GM19035 (cell line): ENCODE measurements at regions not wholly inside any gene's neighbourhood (a gene's known extent, or its start where the extent isn't known, plus 50 kb on each side); places are given as distances from the start of the nearest gene placed in this dataset.
"Not testable (repeated sequence)": the region's sequence is repeated elsewhere in the genome, so short reads cannot be mapped to it uniquely, and the experiment has no call there.

Source experiments
- ATAC-seq: cut with Tn5 transposase; IDR thresholded peaks from one replicate; pipeline ENCODE4 v1.9.1; 2021; ENCODE audit not compliant: unreplicated experiment

GRCh38 chr2:217597681-217598080, 405.1 kb downstream of the TNS1 start:
- ATAC-seq, result no peak

- no peak for ATAC-seq
These were observed 405.6 kb downstream of the TNS1 start for GRCh38 chr2:217597145-217597544.

DNA sequence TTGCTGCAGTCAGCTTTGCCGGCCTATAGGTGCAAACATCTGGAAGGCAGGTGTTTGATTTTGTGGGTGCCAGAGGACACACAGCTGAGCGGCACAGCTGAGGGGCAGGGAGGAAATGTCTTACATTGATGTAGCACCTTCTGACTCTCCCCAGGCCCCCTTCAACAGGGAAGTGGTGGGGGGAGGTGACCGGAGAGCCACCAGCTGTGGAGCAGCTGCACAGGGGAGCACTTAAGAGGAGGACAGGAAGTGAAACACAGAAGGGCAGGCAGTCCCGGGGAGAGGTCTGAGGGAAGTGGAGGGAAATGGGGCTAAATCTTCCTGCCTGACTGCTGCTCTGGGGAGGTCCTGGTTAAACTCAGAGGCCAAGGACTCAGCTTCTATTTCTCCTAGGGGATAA, 409.1 kb downstream of the TNS1 start:
- ATAC-seq, result no peak

DNA sequence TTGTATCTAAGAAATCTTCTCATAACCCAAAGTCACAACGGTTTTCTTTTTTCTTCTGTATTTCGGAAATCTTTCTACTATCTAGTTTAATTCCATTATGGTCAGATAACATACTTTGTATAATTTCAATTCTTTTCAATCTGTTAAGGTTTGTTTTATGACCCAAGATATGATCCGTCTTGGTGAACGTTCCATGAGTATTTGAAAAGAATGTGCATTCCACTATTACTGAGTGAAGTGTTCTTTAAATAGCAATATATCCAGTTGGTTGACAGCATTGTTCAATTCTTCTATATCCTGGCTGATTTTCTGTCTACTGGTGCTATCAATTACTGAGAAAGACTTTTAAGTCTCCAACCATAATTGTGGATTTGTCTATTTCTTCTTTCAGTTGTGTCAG, 414.5 kb downstream of the TNS1 start:
- ATAC-seq, result no peak

- ATAC-seq, result no peak
These were observed 417.4 kb downstream of the TNS1 start for GRCh38 chr2:217585362-217585761.

DNA sequence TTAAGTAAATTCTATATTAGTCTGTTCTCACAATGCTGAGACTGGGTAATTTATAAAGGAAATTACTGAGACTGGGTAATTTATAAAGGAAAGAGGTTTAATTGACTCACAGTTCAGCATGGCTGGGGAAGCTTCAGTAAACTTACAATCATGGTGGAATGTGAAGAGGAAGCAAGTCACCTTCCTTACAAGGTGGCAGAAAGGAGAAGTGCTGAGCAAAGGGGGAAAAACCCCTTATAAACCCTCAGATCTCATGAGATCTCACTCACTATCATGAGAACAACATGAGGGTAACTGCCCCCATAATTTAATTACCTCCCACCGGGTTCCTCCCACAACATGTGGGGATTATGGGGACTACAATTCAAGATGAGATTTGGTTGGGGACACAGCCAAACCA, 422.4 kb downstream of the TNS1 start:
- ATAC-seq, result not testable (repeated sequence)

DNA sequence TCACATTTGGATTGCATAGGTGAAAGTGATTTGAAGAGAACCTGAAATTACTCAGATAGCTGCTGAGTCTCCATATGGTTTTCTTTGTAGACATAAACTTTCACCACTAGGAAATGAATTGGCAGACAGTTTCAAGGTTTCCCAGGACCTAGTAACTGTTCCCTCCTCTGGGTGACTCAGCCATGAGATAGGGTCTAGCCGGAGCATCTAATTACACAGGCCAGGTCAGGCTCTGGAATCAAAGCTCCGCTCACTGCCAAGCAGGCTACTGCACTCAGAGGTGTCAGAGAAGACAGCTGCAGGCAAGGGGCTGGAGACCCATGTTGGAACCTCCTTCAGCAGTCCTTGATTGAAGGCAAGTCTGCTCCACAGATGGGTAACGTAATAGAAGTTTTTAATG, 429.2 kb downstream of the TNS1 start:
- ATAC-seq, result no peak

GRCh38 chr2:217570394-217570793, 432.4 kb downstream of the TNS1 start:
- no peak for ATAC-seq

DNA sequence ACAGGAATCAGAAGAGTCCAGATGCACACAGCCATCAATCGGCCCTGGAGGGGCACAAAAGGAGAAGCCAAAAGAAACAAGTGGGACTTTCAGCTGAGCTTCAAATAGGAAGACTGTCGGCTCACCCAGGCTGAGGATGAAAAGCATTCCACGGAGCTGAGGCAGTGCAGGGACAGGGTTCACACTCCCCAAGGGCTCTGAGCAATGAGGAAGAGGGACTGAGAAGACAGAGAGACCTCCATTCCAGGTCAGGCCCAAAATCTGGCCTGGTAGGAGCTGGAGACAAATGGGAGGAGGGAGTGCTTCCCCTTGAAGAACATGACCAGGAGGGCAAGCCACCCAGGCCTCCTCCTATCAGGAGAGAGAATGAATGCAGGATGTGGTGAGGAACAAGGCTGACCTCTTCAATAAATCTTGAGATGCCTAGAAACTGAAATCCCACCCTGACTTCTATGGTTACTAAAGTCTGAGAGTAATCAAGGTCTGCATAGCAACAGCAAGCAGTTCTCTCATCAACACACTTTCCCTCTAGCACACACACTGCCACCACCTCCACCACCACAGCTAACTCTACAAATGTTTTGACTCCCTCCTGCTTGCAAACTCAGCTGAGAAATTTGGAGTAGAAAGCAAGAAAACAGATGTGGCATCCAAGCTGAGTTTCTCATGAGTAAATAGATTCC, 434.4 kb downstream of the TNS1 start:
- no peak for ATAC-seq

DNA sequence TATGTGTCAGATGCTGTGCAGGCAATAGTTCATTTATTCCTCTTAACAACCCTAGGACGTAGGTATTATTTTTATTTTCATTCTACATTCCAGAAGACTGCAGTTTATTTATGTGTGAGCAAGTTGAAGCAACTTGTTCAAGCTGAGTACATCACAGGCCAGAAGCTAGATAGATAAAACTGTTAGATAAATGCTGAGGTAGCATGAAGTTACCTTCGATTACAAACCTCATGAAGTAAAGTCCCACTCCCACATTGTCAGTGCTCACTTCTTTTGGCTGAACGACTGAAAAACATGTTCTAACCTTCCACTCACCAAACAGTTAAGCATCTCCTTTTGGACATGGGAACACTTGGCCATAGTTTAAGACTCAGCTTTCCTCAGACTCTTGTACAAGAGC, 439.2 kb downstream of the TNS1 start:
- ATAC-seq, result no peak

DNA sequence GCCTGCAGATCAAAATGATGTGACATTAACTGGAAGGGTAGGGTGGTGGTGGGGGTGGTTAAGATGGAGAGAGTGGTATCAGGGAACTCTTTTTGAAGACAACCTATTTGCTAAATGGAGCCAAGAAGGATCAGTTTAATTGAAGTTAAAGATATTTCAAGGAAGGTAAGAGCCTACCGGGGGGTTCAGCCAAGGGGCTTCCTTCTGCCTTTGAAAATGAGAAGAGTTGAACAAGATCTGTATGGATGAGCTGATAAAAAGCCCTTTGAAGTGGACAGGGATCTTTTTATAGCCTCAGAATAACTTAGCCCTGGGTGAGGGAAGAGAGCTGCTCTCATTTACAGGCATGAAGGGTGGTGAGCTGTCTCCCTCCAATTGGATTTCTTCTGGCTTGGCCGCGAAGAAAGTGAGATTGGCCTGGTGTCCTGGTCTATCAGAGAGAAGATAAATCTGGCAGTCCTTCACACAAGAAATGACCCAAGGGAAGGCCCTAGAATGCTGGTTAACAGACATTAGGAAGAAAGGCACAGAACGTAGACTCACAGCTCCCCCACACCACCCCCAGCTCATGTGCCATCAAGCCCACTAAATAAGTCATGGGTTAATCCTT, 439.8 kb downstream of the TNS1 start:
- ATAC-seq, result no peak

- no peak for ATAC-seq
These were observed 443.7 kb downstream of the TNS1 start for GRCh38 chr2:217559084-217559483.

DNA sequence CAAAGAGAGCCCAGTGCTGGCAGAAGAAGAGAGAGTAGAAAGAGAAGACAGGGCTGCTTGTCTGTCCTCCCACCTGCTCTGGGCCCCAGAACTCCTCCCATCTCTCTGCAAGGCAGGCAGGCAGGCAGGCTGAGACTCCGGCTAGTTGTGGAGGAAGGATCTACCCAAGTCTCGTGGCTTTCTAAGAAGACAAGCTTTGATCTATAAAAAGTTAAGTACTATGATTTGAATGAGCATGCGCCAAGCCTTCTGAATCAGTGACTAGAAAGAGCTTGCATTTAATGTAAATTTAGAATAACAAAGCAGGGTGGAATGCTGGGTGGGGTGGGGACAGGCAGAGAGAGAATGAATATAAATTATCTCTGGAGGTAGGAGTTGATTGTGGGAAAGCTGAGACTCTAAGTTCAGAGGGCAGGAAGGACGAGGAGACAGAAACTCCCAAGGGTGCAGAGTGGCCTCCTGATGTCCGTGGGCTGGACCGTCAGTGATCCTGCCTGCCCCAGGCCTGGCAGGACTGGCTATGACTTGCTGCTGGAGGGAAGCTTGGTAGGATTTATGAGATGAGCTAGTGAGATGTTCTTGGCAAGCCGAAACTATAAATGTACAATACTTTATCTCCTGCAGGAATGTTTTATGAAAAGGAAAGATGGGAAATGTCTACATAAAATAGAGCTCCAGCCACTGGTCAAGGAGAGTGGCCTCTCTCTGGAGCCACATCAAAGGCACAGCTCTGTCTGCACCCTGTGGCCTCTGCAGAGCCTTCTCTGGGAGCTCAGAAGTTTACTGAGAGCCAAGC, 447.5 kb downstream of the TNS1 start:
- no peak for ATAC-seq

- no peak for ATAC-seq
These were observed 449.1 kb downstream of the TNS1 start for GRCh38 chr2:217553679-217554078.

- ATAC-seq, result no peak
These were observed 449.6 kb downstream of the TNS1 start for GRCh38 chr2:217553202-217553601.

- ATAC-seq, result no peak
These were observed 450.7 kb downstream of the TNS1 start for GRCh38 chr2:217552081-217552480.

DNA sequence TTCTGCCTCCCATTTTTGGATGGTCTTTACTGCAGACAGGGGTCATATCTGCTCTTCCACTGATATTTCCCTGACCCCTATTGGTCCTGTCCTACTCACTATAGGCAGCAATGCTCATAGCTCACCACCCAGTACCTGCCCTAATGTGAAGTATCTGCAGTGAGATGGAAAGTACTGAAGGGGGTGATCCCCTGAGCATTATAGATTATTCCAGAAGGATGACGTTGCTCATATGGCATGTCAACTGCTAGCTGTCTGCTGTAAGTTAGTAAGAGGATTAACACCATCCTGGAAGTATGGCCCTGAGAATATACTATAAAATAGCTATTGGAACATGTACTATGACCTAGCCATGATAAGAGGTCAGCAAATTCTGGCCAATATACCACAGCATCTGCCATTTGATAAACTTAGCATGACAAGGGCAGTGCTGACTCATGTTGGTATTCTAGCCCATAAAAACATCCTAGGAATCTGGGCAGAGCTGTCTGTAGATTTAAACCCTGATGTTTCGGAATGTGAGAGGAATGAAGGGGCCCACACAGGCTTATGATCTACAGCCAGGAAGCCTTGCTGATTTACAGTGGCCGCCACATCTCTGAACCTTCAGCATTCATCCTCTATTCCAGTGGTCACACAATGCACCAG, 451.4 kb downstream of the TNS1 start:
- no peak for ATAC-seq

DNA sequence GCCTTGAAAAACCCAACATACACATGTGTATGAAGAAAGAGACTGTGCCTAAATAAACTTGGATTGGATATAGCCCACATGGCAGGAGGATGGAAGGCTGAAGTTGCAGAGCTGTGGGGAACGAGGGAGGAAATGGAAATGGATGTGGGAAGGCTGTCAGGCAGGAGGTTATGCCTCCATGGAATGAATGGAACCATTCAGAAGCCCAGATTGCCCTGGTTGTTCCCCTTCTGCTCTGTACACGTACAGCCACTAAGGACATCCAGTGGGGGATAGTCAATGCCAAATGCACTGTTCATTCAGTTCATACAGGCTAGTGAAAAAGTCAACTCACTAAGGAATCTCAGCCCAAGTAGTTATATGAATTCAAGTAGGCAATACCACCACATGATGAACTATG, 463.7 kb downstream of the TNS1 start:
- no peak for ATAC-seq

- ATAC-seq, result no peak
These were observed 464.1 kb downstream of the TNS1 start for GRCh38 chr2:217538719-217539118.

DNA sequence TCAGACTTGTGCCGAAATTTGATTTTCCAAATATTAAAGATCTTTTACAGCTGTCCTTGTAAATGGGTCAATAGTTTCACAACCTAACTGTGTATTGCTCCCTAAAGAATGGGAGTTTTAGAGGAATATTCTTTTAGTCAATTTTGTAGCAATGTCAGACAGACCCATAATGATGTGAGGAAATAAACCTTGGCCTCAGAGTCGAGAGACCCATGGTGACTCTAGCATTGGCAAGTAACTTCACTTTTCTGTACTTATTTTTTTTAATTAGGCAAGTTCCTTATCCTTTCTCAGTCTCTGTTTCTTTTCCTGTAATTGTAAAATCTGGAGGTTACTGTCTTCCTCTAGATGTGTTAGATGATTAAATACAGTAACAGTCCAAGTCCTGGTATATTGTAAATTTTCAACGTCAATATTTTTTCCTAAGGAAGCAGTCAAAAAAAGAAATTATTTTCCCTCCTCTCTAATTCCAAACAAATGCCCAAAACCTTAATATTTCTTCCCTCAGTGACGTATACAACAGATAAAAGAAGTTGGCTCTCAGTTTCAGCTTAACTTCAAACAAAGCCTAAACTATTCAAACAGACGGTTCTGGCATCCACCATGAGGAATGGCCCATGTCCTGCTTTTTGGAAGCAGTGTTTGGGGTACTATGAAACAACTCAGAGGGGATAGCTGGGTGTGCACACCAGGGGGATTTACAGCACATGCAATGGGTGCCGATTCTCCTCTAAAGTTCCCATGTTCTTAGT, 466.7 kb downstream of the TNS1 start:
- no peak for ATAC-seq
